ENCODE measurements at regions not wholly inside any gene's neighbourhood (a gene's known extent, or its start where the extent isn't known, plus 50 kb on each side); places are given as distances from the start of the nearest gene placed in this dataset.
A peak's percentile ranks its signal among the peaks of the same experiment; 100 is the strongest.
"Not testable (repeated sequence)": the region's sequence is repeated elsewhere in the genome, so short reads cannot be mapped to it uniquely, and the experiment has no call there.

DNA sequence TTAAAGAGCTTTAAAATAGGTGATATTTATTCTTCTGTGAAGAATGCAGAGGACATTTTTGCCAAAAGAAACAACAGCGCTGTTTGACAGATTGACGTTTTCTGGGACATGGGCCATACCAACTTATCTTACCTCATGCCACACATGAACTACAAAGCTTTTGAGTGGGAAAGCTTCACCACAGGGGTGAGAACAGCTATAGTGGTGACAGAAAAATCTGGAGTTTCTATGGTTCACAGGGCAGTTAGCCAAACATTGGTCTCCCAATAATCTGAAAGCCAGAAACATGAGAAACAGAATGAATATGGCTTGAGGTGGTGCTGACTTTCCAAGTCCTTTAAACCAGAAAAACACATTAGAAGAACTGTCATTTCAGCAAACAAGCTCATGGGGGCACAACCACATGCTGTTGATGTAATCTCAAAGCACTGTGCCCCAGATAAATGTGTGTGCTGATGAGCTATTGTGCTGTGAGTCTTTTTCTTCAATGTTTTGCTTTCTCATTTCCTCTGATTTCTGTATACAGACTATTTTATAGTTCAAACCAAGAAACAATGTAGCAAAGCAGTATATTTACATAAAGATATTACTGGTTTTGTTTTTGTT lies 905.4 kb downstream of the SLC16A7 start:
- H3K4me3 ChIP-seq (ENCODE audit: low read depth, low read length), result no peak overlapping the region
- H3K4me1 ChIP-seq (ENCODE audit: control insufficient read depth, insufficient read depth, low read length, unreplicated experiment), result no peaks in the 10 kb centered on the region
- H3K79me2 ChIP-seq (ENCODE audit: control insufficient read depth, insufficient read depth, low read length, unreplicated experiment), result no peaks in the 10 kb centered on the region
- H2AFZ ChIP-seq (ENCODE audit: low read length, unreplicated experiment), result no peak overlapping the region
- no peaks in the 10 kb centered on the region for H3K27me3 ChIP-seq (ENCODE audit: insufficient read depth, low read length)
- H3K36me3 ChIP-seq (ENCODE audit: insufficient read depth, low read length), result no peaks in the 10 kb centered on the region
- no peak overlapping the region for H3K27ac ChIP-seq (ENCODE audit: low read depth, low read length)

DNA sequence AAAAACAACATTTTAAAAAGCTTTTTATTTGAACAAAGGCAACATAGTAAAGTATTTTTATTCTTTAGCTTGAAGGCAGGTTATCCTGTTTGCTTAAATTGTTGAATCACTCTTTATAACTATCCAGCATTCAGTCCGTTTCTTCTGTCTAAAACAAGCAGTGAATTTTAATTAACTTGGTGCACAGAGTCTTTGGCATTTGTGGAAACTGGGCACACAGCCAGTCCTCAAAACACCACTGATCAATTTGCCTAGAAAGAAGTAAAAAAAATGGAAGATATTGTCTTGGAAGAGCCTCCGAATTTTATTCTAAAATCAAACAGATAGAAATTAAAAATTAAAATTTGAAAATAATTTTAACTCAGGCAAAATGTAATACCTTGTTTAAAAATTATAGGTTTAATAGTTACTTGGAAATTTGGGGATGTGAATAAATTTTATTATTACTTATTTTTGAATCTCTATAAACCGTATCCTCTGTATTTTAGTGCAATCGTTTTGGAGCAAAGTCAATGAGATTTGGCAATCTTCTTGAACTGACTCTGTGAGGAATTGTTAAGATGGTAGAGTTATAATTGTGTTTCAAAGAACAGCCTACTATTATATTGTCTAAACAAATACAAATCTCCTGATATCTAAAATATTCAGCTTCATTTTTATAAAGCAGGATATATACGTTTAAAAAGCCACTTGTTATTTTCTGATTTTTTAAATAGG lies 927.0 kb downstream of the SLC16A7 start:
- H3K4me1 ChIP-seq (ENCODE audit: control insufficient read depth, insufficient read depth, low read length, unreplicated experiment), result no peaks in the 10 kb centered on the region
- no peaks in the 10 kb centered on the region for H3K27me3 ChIP-seq (ENCODE audit: insufficient read depth, low read length)
- H3K79me2 ChIP-seq (ENCODE audit: control insufficient read depth, insufficient read depth, low read length, unreplicated experiment), result no peaks in the 10 kb centered on the region
- H3K4me3 ChIP-seq (ENCODE audit: low read depth, low read length), result no peak overlapping the region
- H3K27ac ChIP-seq (ENCODE audit: low read depth, low read length), result no peak overlapping the region
- no peaks in the 10 kb centered on the region for H3K36me3 ChIP-seq (ENCODE audit: insufficient read depth, low read length)
- H2AFZ ChIP-seq (ENCODE audit: low read length, unreplicated experiment), result no peak overlapping the region

DNA sequence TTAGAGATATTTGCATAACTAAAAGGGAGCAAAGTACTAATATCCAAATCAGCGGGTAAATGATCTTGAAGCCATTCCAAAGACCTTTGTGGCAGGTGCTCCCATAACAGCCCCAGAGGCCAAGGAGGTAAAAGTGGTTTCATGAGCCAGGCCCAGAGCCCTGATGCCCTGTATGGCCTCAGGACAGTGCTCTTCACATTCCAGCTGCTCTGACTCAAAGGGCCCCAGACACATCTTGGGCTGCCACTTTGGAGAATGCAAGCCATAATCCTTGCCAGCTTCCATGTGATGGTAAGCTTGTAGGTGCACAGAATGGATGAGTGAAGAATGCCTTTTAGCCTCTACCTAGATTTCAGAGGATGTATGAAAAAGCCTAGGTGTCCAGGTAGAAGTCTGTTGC lies 933.4 kb downstream of the SLC16A7 start:
- Histone ChIP-seq H3K36me3 (ENCODE audit: insufficient read depth, low read length) (no peaks in the 10 kb centered on the region), H3K27me3 (ENCODE audit: insufficient read depth, low read length) (no peaks in the 10 kb centered on the region), H2AFZ (ENCODE audit: low read length, unreplicated experiment) (no peak overlapping the region), H3K79me2 (ENCODE audit: control insufficient read depth, insufficient read depth, low read length, unreplicated experiment) (no peaks in the 10 kb centered on the region), H3K4me1 (ENCODE audit: control insufficient read depth, insufficient read depth, low read length, unreplicated experiment) (no peaks in the 10 kb centered on the region), H3K27ac (ENCODE audit: low read depth, low read length) (no peak overlapping the region), H3K4me3 (ENCODE audit: low read depth, low read length) (no peak overlapping the region)

DNA sequence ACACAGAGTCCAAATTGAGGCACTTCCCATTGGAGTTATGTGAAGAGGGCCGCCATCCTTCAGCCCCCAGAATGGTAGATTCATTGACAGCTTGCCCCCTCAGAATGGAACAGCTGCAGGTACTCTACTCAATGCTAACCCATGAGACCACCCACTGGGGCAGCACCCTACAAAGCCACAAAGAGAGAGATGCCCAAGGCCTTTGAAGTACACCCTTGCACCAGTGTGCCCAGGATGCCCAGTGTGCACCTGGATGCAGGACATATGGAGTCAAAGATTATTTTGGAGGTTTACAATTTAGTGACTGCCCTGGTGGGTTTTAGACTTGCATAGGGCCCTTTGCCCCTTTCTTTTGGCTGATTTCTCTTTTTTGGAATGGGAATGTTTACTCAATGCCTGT lies 933.9 kb downstream of the SLC16A7 start:
- no peaks in the 10 kb centered on the region for H3K4me1 ChIP-seq (ENCODE audit: control insufficient read depth, insufficient read depth, low read length, unreplicated experiment)
- H3K27ac ChIP-seq (ENCODE audit: low read depth, low read length), result no peak overlapping the region
- H3K27me3 ChIP-seq (ENCODE audit: insufficient read depth, low read length), result no peaks in the 10 kb centered on the region
- H3K79me2 ChIP-seq (ENCODE audit: control insufficient read depth, insufficient read depth, low read length, unreplicated experiment), result no peaks in the 10 kb centered on the region
- no peak overlapping the region for H3K4me3 ChIP-seq (ENCODE audit: low read depth, low read length)
- no peaks in the 10 kb centered on the region for H3K36me3 ChIP-seq (ENCODE audit: insufficient read depth, low read length)
- no peak overlapping the region for H2AFZ ChIP-seq (ENCODE audit: low read length, unreplicated experiment)

DNA sequence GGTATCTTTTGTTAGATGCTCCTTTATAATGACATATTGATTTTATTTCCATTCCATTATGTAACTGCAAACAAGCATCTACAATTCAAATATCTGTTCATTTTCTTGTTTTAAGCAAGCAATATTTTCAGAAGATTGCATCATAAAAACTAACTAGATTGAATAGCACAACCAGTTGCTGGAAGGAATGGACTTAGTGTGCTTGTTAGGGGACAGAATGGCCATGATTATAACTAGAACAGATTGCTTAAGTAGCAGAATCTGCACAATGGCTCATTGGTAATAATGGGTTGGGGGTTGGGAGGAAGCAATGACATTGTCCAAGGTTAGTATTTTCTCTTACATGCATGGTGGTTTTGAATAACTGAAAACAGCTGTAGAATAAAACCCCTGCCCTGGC lies 939.5 kb downstream of the SLC16A7 start:
- no peaks in the 10 kb centered on the region for H3K79me2 ChIP-seq (ENCODE audit: control insufficient read depth, insufficient read depth, low read length, unreplicated experiment)
- H3K36me3 ChIP-seq (ENCODE audit: insufficient read depth, low read length), result no peaks in the 10 kb centered on the region
- H3K4me3 ChIP-seq (ENCODE audit: low read depth, low read length), result no peak overlapping the region
- no peak overlapping the region for H3K27ac ChIP-seq (ENCODE audit: low read depth, low read length)
- H3K4me1 ChIP-seq (ENCODE audit: control insufficient read depth, insufficient read depth, low read length, unreplicated experiment), result no peaks in the 10 kb centered on the region
- H2AFZ ChIP-seq (ENCODE audit: low read length, unreplicated experiment), result no peak overlapping the region
- H3K27me3 ChIP-seq (ENCODE audit: insufficient read depth, low read length), result no peaks in the 10 kb centered on the region

DNA sequence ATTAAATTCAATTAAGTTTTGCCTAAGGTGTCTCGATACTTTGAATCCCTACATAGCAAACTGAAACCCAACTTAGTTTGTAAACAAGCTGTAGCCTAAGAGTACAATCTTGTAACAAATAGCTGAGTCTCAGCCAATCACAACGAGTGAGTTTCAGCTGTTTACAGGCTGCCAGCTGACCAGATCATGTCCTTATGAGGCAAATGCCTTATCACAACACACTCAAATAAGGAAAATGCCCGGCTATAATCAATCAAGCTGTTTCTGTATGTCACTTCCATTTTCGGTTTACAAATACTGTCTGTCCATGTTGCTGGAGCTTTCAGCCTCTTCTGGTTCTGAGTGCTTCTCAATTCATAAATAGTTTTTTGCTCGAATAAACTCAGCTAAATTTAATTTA lies 943.8 kb downstream of the SLC16A7 start:
- Histone ChIP-seq H3K79me2 (ENCODE audit: control insufficient read depth, insufficient read depth, low read length, unreplicated experiment) (no peaks in the 10 kb centered on the region), H3K36me3 (ENCODE audit: insufficient read depth, low read length) (no peaks in the 10 kb centered on the region), H3K27ac (ENCODE audit: low read depth, low read length) (no peak overlapping the region), H3K4me3 (ENCODE audit: low read depth, low read length) (peak overlapping the region; percentile 68), H3K4me1 (ENCODE audit: control insufficient read depth, insufficient read depth, low read length, unreplicated experiment) (no peaks in the 10 kb centered on the region), H2AFZ (ENCODE audit: low read length, unreplicated experiment) (peak overlapping the region; percentile 67), H3K27me3 (ENCODE audit: insufficient read depth, low read length) (no peaks in the 10 kb centered on the region)

DNA sequence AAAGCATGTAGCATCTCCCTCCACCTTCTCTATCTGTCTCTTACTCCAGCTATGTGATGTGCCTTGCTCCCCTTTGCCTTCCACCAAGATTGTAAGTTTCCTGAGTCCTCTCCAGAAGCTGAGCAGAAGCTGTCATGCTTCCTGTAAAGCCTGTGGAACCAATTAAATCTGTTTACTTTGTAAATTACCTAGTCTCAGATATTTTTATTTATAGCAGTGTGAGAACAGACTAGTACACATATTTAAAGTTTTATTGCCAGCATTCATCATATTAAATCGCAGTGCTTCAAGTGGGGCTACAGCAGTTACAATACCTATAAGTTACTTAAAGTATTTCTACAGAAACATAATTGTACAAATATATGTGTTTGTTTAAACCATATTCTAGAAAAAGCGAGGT lies 973.1 kb downstream of the SLC16A7 start:
- H3K36me3 ChIP-seq (ENCODE audit: insufficient read depth, low read length), result no peaks in the 10 kb centered on the region
- no peaks in the 10 kb centered on the region for H3K79me2 ChIP-seq (ENCODE audit: control insufficient read depth, insufficient read depth, low read length, unreplicated experiment)
- H3K27me3 ChIP-seq (ENCODE audit: insufficient read depth, low read length), result no peaks in the 10 kb centered on the region
- no peak overlapping the region for H3K4me3 ChIP-seq (ENCODE audit: low read depth, low read length)
- H3K27ac ChIP-seq (ENCODE audit: low read depth, low read length), result no peak overlapping the region
- H2AFZ ChIP-seq (ENCODE audit: low read length, unreplicated experiment), result no peak overlapping the region
- H3K4me1 ChIP-seq (ENCODE audit: control insufficient read depth, insufficient read depth, low read length, unreplicated experiment), result no peaks in the 10 kb centered on the region

DNA sequence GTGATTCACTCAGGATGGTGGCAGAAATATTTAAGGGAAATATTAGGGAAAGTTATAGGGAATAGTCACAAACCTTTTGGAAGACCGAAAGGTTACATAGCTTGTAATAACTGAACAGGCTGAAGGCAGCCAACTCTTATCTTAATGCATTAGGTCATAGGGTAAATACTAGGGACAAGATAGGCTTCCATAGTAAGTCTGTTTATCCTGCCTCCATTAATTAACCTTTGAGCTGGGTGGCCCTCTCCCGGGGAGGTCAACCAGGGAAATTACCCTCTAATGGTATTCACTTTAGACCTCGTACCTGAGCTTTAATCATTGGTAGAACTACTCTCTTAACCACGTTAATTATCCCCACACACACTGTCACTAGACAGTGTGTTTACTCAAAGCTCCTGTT lies 981.8 kb downstream of the SLC16A7 start:
- no peak overlapping the region for H2AFZ ChIP-seq (ENCODE audit: low read length, unreplicated experiment)
- H3K27me3 ChIP-seq (ENCODE audit: insufficient read depth, low read length), result peaks cover 2% of the 10 kb centered on the region; the same call in 1 of the 2 replicates
- no peak overlapping the region for H3K4me3 ChIP-seq (ENCODE audit: low read depth, low read length)
- H3K36me3 ChIP-seq (ENCODE audit: insufficient read depth, low read length), result no peaks in the 10 kb centered on the region
- no peaks in the 10 kb centered on the region for H3K79me2 ChIP-seq (ENCODE audit: control insufficient read depth, insufficient read depth, low read length, unreplicated experiment)
- no peaks in the 10 kb centered on the region for H3K4me1 ChIP-seq (ENCODE audit: control insufficient read depth, insufficient read depth, low read length, unreplicated experiment)
- H3K27ac ChIP-seq (ENCODE audit: low read depth, low read length), result no peak overlapping the region

DNA sequence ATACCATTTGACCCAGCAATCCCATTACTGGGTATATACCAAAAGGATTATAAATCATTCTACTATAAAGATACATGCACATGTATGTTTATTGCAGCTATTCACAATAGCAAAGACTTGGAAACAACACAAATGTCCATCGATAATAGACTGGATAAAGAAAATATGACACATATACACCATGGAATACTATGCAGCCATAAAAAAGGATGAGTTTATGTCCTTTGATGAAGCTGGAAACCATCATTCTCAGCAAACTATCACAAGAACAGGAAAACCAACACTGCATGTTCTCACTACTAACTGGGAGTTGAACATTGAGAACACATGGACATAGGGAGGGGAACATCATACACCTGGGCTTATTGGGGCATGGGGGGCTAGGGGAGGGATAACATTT lies 991.8 kb downstream of the SLC16A7 start:
- not testable (repeated sequence) for H3K27ac ChIP-seq (ENCODE audit: low read depth, low read length); H3K27me3 ChIP-seq (ENCODE audit: insufficient read depth, low read length); H3K4me3 ChIP-seq (ENCODE audit: low read depth, low read length)

DNA sequence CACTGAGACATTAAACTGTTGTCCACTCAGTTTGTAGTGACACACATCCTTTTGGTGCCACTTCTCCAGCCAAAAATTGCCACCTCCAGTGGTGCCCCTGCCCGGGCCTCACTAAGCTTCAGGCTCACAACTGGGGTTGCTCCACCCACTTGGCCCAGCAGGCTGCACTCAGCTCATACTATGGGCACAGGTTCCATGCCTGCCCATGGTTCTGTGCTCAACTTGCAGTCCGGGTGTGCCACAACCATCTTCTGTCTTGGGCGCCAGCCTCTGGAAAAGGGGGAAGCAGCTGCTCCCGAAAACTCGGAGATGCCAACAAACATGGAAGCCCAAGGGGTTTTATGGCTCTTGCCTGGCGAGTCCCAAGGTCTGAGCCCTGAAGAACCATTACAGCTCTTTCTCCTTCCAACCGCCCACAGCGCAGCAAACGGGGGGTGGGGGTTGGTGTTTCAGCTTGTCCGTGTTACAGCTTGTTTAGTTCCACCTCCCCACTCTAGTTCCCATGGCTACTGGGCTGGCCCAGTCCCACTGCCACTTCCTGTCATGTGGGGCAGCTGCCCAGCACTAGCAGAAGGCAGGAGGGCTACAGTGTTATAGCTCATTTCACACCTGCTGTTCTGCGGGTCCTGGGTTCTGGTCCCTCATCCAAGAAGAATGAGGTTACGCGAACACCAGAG lies 998.3 kb downstream of the SLC16A7 start:
- no peaks in the 10 kb centered on the region for H3K4me1 ChIP-seq (ENCODE audit: control insufficient read depth, insufficient read depth, low read length, unreplicated experiment)
- no peak overlapping the region for H3K4me3 ChIP-seq (ENCODE audit: low read depth, low read length)
- H3K27me3 ChIP-seq (ENCODE audit: insufficient read depth, low read length), result no peaks in the 10 kb centered on the region
- H2AFZ ChIP-seq (ENCODE audit: low read length, unreplicated experiment), result no peak overlapping the region
- H3K79me2 ChIP-seq (ENCODE audit: control insufficient read depth, insufficient read depth, low read length, unreplicated experiment), result no peaks in the 10 kb centered on the region
- no peak overlapping the region for H3K27ac ChIP-seq (ENCODE audit: low read depth, low read length)
- no peaks in the 10 kb centered on the region for H3K36me3 ChIP-seq (ENCODE audit: insufficient read depth, low read length)

More for the DNA sequence above, 991.8 kb downstream of the SLC16A7 start:
- H3K36me3 ChIP-seq (ENCODE audit: insufficient read depth, low read length); H2AFZ ChIP-seq (ENCODE audit: low read length, unreplicated experiment); H3K4me1 ChIP-seq (ENCODE audit: control insufficient read depth, insufficient read depth, low read length, unreplicated experiment); H3K79me2 ChIP-seq (ENCODE audit: control insufficient read depth, insufficient read depth, low read length, unreplicated experiment): not testable (repeated sequence)

DNA sequence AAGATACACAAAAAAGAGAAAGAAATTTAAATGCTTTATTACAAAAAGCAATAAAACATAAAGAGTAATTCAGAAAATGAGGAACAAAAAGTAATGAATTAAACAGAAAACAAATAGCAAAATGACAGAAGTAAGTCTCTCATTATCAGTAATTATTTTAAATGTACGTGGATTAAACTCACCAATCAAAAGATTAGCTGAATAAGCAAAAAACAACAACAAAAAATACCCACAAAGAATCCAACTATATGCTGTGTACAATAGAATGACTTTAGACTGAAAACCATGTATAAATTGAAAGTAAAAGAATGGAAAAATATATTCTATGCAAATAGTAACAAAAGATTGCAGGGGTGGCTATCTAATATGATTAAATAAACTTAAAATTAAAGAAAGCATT lies 1006.8 kb downstream of the SLC16A7 start:
- H3K36me3 ChIP-seq (ENCODE audit: insufficient read depth, low read length), result no peaks in the 10 kb centered on the region
- no peaks in the 10 kb centered on the region for H3K27me3 ChIP-seq (ENCODE audit: insufficient read depth, low read length)
- no peak overlapping the region for H3K4me3 ChIP-seq (ENCODE audit: low read depth, low read length)
- no peaks in the 10 kb centered on the region for H3K79me2 ChIP-seq (ENCODE audit: control insufficient read depth, insufficient read depth, low read length, unreplicated experiment)
- no peak overlapping the region for H3K27ac ChIP-seq (ENCODE audit: low read depth, low read length)
- H3K4me1 ChIP-seq (ENCODE audit: control insufficient read depth, insufficient read depth, low read length, unreplicated experiment), result no peaks in the 10 kb centered on the region
- H2AFZ ChIP-seq (ENCODE audit: low read length, unreplicated experiment), result no peak overlapping the region
